GM12872 (cell line): ENCODE measurements at regions not wholly inside any gene's neighbourhood (a gene's known extent, or its start where the extent isn't known, plus 50 kb on each side); places are given as distances from the start of the nearest gene placed in this dataset.

Experiments used
- CTCF ChIP-seq: IDR thresholded peaks from 3 replicates; pipeline ENCODE4 v1.5.1; 2011; ENCODE audit warnings: low read depth, mild to moderate bottlenecking, low read length, moderate library complexity; ENCODE audit not compliant: insufficient read depth

GRCh38 chr3:139260041-139260486, 83.8 kb upstream of the MRPS22 start:
- TF ChIP-seq CTCF = no peak

GRCh38 chr3:139260793-139261736, 82.8 kb upstream of the MRPS22 start:
- TF ChIP-seq CTCF = no peak

- no peak for TF ChIP-seq CTCF
Observed at GRCh38 chr3:139261754-139262586, 81.8 kb upstream of the MRPS22 start.

GRCh38 chr3:139263798-139264197, 80.0 kb upstream of the MRPS22 start:
- no peak for TF ChIP-seq CTCF

- TF ChIP-seq CTCF = no peak
Observed at GRCh38 chr3:139264375-139264774, 79.4 kb upstream of the MRPS22 start.

- no peak for TF ChIP-seq CTCF
Observed at GRCh38 chr3:139265131-139266016, 78.4 kb upstream of the MRPS22 start.
